Ovary (tissue), 7 donors: ENCODE measurements at regions not wholly inside any gene's neighbourhood (a gene's known extent, or its start where the extent isn't known, plus 50 kb on each side); places are given as distances from the start of the nearest gene placed in this dataset.

Source experiments
- DNase-seq, 5 donors: peaks; one replicate each; pipeline ENCODE4 v3.0.0-alpha.2; 2019 to 2020
- H3K27ac ChIP-seq, 2 donors: fragments of 200-600 bp; one replicate each; pipeline versions ENCODE4 v1.5.1 to v1.8.0; 2019 to 2022
- H3K27me3 ChIP-seq: fragments of 200-600 bp; one replicate; pipeline ENCODE4 v1.8.0; 2022
- H3K36me3 ChIP-seq: fragments of 200-600 bp; sonication (generic); one replicate; pipeline ENCODE4 v1.5.1; 2019
- H3K4me1 ChIP-seq: one replicate; pipeline ENCODE4 v1.8.1; 2013; ENCODE audit warnings: mild to moderate bottlenecking, moderate library complexity; ENCODE audit not compliant: insufficient read depth
- H3K4me3 ChIP-seq: fragments of 200-600 bp; sonication (generic); one replicate; pipeline ENCODE4 v1.5.1; 2017
- H3K9me3 ChIP-seq, 2 donors: fragments of 200-600 bp in 1 of 2; sonication (generic) in 1 of 2; one replicate each; pipeline versions ENCODE4 v1.5.1 to v1.8.1; 2013 to 2019; ENCODE audit warnings: mild to moderate bottlenecking in 1 of 2, moderate library complexity in 1 of 2
- CTCF ChIP-seq, 3 donors: fragments of 450-650 bp in 2 of 3; fragments of 200-600 bp in 1 of 3; IDR thresholded peaks; one replicate each; pipeline versions ENCODE4 v1.5.1 to v1.8.0; 2016 to 2022; ENCODE audit warnings: antibody characterized with exemption in 3 of 3, mild to moderate bottlenecking in 1 of 3
- EP300 ChIP-seq: sonication (generic); formaldehyde crosslinking; IDR thresholded peaks from one replicate; pipeline ENCODE4 v1.6.1; 2017; ENCODE audit warnings: antibody characterized with exemption
- POLR2A ChIP-seq: fragments of 450-650 bp; IDR thresholded peaks from one replicate; pipeline ENCODE4 v1.6.1; 2017; ENCODE audit warnings: antibody characterized with exemption, mild to moderate bottlenecking, moderate library complexity
- WGBS, 3 donors: extraction: QIAGEN DNeasy Blood & Tissue Kit in 1 of 3; methylation state at CpG; one replicate each; pipeline versions ENCODE4 v1.1.5 to v1.1.7; 2013 to 2017; 5-methylcytosine and 5-hydroxymethylcytosine counted together
- intact Hi-C, 4 donors: fragments of 100-400 bp; cut with DNase I; formaldehyde crosslinking; loops; one replicate each; pipeline versions ENCODE4 v1.11.0 to v1.15.1; 2022 to 2023
- donor health status: DM: no; HTN: no; CAD: no; lungs with moderate emphysema.
- donor health status: DM: no; HTN: no; CAD: no.
- donor health status: Bipolar disorder and iron deficiency.
- donor health status: DM: no; HTN: no; CAD: no.
- donor health status: DM: yes; HTN: yes; CAD: no.

DNA sequence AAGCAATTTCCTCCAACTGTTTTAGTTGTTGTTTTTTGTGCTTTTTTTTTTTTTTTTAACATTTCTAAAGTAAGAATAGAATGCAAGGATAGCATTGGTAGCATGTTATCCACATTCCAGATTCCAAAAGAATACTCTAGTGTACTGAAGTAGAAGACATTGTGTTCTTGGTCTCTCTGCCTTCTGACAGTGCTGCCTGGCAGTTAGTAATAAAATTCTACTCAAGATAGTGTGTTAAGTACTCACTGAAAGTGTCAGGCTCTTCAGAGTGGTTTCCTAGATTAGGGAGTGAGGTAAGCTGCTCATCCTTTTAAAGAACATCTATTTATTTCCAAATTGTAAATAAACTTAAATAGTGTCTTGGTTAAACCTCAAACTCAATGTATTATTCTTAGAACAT is 253.7 kb downstream of the HNMT start:
- TF ChIP-seq EP300 (no peak), CTCF (IDR thresholded peaks at IDR 0.05) (no peak), POLR2A (no peak)
- Histone ChIP-seq H3K9me3 (no peaks in the 10 kb centered on the region), H3K27ac (no peak overlapping the region), H3K36me3 (no peaks in the 10 kb centered on the region), H3K4me1 (no peaks in the 10 kb centered on the region), H3K4me3 (no peak overlapping the region), H3K27me3 (no peaks in the 10 kb centered on the region)
- DNase-seq: no peak
- intact Hi-C loops: no loop called here

GRCh38 chr2:138218397-138218796 is 254.1 kb downstream of the HNMT start:
- Histone ChIP-seq H3K4me3 (no peak overlapping the region), H3K4me1 (no peaks in the 10 kb centered on the region), H3K27ac (no peak overlapping the region), H3K27me3 (no peaks in the 10 kb centered on the region), H3K9me3 (no peaks in the 10 kb centered on the region), H3K36me3 (no peaks in the 10 kb centered on the region)
- no peak for DNase-seq
- TF ChIP-seq EP300 (no peak), POLR2A (no peak), CTCF (IDR thresholded peaks at IDR 0.05) (no peak)
- intact Hi-C loops: no loop called here
- 94 to 100% (median 99%) methylated on average over 1 of the region's 1 CpG for WGBS, 3 donors

GRCh38 chr2:138219961-138220360 is 255.7 kb downstream of the HNMT start:
- H3K4me3 ChIP-seq: no peak overlapping the region
- no peaks in the 10 kb centered on the region for H3K27me3 ChIP-seq
- H3K36me3 ChIP-seq: no peaks in the 10 kb centered on the region
- no peak for TF ChIP-seq EP300
- TF ChIP-seq POLR2A: no peak
- no peak for TF ChIP-seq CTCF (IDR thresholded peaks at IDR 0.05)
- no peaks in the 10 kb centered on the region for H3K9me3 ChIP-seq
- no peak overlapping the region for H3K27ac ChIP-seq
- intact Hi-C loops: no loop called here
- no peak for DNase-seq
- WGBS, 3 donors: 79 to 89% (median 83%) methylated on average over 5 of the region's 5 CpGs
- no peaks in the 10 kb centered on the region for H3K4me1 ChIP-seq

DNA sequence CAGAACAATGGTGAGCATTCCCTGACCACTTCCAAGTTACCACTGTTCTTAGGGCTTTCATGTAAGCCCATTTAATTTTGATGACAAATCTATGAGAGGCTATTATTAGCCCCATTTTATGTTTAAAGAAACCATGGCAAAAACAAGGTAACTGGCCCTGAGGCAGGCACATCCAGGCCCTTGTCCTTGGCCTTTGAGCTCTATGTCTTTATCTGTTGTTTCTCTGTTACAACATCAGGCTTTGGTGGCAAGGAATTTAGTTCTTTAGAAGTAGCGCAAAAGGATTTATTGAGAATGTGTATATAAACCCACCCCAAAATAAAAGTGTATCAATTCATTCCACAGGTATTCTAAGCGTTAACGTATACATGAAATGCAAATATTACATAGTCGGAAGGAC is 257.1 kb downstream of the HNMT start:
- WGBS, 3 donors: 95 to 96% (median 96%) methylated on average over 4 of the region's 4 CpGs
- no peaks in the 10 kb centered on the region for H3K4me1 ChIP-seq
- H3K4me3 ChIP-seq: no peak overlapping the region
- no peaks in the 10 kb centered on the region for H3K9me3 ChIP-seq
- H3K27ac ChIP-seq: no peak overlapping the region
- no peak for TF ChIP-seq CTCF (IDR thresholded peaks at IDR 0.05)
- no peak for TF ChIP-seq EP300
- no peak for TF ChIP-seq POLR2A
- no peaks in the 10 kb centered on the region for H3K27me3 ChIP-seq
- peak in 1 of 5 donors; percentile 20 for DNase-seq
- intact Hi-C loops: no loop called here
- H3K36me3 ChIP-seq: no peaks in the 10 kb centered on the region

GRCh38 chr2:138223319-138223718 is 259.0 kb downstream of the HNMT start:
- intact Hi-C loops: no loop called here
- Histone ChIP-seq H3K36me3 (no peaks in the 10 kb centered on the region), H3K4me1 (no peaks in the 10 kb centered on the region), H3K4me3 (no peak overlapping the region), H3K9me3 (no peaks in the 10 kb centered on the region), H3K27ac (no peak overlapping the region), H3K27me3 (no peaks in the 10 kb centered on the region)
- TF ChIP-seq POLR2A: no peak
- TF ChIP-seq EP300: no peak
- no peak for TF ChIP-seq CTCF (IDR thresholded peaks at IDR 0.05)
- WGBS, 3 donors: 85 to 94% (median 91%) methylated on average over 6 of the region's 6 CpGs
- no peak for DNase-seq
